HG03280 (cell line): ENCODE measurements at regions not wholly inside any gene's neighbourhood (a gene's known extent, or its start where the extent isn't known, plus 50 kb on each side); places are given as distances from the start of the nearest gene placed in this dataset.

Experiments
- ATAC-seq: cut with Tn5 transposase; IDR thresholded peaks from one replicate; pipeline ENCODE4 v1.9.1; 2021; ENCODE audit warnings: mild to moderate bottlenecking, moderate library complexity; ENCODE audit not compliant: unreplicated experiment

GRCh38 chr2:209334188-209335017 is 89.4 kb upstream of the MAP2 start:
- peak; percentile 81 for ATAC-seq

DNA sequence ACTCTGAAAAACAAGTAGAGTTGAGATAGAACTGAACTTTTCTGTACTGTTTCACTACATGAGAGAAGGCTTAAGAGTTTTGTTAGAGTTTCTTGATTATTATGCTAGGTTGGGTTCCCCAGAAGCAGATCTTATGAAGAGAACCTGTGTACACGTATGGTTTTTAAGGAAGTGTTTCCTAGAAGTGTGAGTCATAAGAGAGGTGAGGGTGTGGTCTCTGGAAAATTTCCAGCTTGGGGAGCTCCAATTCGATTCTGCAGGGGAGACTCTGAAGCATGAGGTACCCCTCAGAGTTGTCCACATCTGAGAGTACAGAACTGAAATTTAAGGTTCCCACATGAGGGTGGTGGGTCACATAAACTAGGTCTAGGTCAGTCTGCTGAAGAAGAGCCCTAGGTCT is 83.3 kb upstream of the MAP2 start:
- ATAC-seq, result no peak

DNA sequence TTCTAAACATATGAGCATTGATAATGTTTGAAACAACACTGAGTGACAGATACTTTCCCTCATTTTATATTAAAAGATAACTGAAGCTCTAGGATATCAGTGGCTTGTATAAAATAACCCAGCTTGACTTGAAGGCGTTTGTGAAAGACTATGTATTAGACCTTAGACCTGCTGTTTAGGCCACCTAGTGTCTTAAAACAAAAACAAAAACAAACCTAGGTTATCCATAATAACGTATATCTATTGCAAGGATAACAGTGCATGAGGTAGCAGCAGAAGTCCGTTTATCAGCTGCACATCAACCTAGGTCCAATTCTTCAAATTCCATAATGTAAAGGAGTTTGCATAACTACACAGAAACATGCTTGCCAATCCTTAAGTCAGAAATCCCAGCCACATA is 79.5 kb upstream of the MAP2 start:
- no peak for ATAC-seq

- ATAC-seq, result no peak
These were observed 75.4 kb upstream of the MAP2 start for GRCh38 chr2:209348433-209348832.

- ATAC-seq, result no peak
These were observed 72.2 kb upstream of the MAP2 start for GRCh38 chr2:209351636-209352035.

GRCh38 chr2:209358992-209359391 is 64.9 kb upstream of the MAP2 start:
- no peak for ATAC-seq

DNA sequence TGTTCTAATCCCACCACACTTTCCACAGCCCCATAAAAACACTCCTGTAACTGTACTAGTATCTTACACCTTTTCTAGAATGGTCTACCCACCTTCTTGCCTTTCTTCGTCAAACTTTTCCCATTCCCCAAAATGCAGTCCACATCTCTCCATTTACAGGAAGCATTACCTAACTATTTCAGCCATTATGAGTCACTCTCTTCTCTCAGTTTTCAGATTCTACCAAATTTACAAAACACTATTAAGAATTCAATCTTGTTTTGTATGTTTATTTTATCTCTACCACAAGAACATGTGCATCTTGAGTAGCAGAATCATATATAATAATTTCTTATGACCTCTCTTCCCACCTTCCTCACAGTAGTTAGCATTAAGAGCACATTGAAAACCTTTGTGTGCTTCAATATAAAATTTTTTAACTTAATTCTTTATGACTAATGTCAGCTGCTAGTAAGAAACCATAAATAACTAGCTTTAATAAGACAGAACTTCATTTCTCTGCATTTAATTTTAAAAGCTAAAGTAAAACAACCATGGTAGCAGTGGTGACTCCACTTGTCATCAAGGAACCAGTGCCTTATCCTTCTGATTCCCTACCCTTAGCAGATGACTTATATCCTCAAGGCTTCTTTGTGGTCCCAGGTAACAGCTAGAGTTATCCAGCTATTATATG is 56.6 kb upstream of the MAP2 start:
- ATAC-seq, result no peak

DNA sequence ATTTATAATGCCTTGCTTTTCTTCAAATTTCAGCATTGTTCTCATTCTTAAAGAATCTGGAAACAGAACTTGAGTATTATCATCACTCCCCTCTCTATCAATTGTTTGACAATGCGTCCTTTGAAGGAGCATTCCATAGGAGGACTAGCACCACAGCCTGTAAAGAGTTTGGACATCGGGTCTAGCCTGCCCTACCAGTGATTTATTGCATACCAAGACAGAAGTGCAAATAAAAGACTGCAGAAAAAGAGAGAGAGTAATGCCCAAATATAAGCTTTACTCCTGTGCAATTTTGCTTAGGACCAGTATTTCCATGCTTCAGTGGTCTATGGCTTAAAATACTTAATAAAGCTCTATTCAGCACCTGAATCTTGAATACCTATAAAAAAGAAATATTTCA is 55.4 kb upstream of the MAP2 start:
- no peak for ATAC-seq

DNA sequence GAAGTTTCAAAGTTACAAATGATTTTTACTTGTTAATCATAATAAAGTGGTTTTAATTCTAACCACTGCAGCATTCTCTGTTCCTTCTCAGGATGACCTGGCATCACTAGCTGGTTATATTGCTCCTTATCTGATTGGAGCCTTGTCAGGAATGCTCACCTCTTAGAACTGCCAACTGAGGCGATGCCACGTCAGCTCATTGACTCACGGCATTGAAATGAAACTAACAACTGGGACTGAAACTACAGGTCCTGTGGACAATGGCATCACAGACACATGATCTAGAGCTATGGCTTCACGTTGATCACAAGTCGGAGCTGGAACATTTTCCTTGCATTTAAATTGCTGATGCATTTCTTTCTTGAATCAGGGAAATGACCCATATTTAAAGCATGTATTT is 54.9 kb upstream of the MAP2 start:
- peak; percentile 92 for ATAC-seq

GRCh38 chr2:209369656-209370055 is 54.2 kb upstream of the MAP2 start:
- no peak for ATAC-seq

- ATAC-seq, result no peak
These were observed 52.4 kb upstream of the MAP2 start for GRCh38 chr2:209371407-209371806.
